T-cell (primary cell): ENCODE measurements at regions not wholly inside any gene's neighbourhood (a gene's known extent, or its start where the extent isn't known, plus 50 kb on each side); places are given as distances from the start of the nearest gene placed in this dataset.

ENCODE experiments used
- ATAC-seq, 4 experiments: fragments of 200-7000 bp in 3 of 4; fragments of 150-1000 bp in 1 of 4; cut with Tn5 transposase; replicated peaks in 1 of 4; 1 replicate in 3 of 4; 2 replicates in 1 of 4; pipeline ENCODE4 v1.10.0; 2021; ENCODE audit warnings: moderate library complexity in 3 of 4, mild to moderate bottlenecking in 2 of 4, moderate number of reproducible peaks in 1 of 4
- CTCF ChIA-PET, 2 donors: fragments of 300-600 bp; sonication (Branson Sonifier 250); formaldehyde crosslinking; loops; one replicate each; lab custom pipeline; 2022; ENCODE audit warnings: antibody characterized with exemption in 2 of 2; lab: Charles Lee
- POLR2A ChIA-PET, 2 donors: fragments of 300-600 bp; sonication (Branson Sonifier 250); formaldehyde crosslinking; loops; one replicate each; lab custom pipeline; 2022; ENCODE audit warnings: antibody characterized with exemption in 2 of 2; lab: Charles Lee
- DNase-seq, 35 experiments: peaks; one replicate each; pipeline versions ENCODE4 v3.0.0 to v3.0.0-alpha.2; 2013 to 2023
- H3K27ac ChIP-seq: one replicate; pipeline ENCODE4 v1.5.1; 2013; ENCODE audit warnings: low read length
- H3K27me3 ChIP-seq, 2 experiments: replicated peaks in 1 of 2; 1 replicate in 1 of 2; 2 replicates in 1 of 2; pipeline versions ENCODE4 v1.6.1 to v1.7.0; 2013; ENCODE audit warnings: low read length in 1 of 2, mixed read lengths in 1 of 2; ENCODE audit not compliant: control insufficient read depth in 2 of 2, insufficient read depth in 2 of 2; ENCODE audit errors: extremely low read depth in 1 of 2
- H3K36me3 ChIP-seq, 2 donors: 1 replicate in 1 of 2; 2 replicates in 1 of 2; pipeline versions ENCODE4 v1.6.1 to v1.7.0; 2013; ENCODE audit warnings: low read length in 1 of 2; ENCODE audit not compliant: control insufficient read depth in 2 of 2, insufficient read depth in 1 of 2; ENCODE audit errors: extremely low read depth in 1 of 2
- H3K4me1 ChIP-seq, 2 experiments: 1 replicate in 1 of 2; 2 replicates in 1 of 2; pipeline versions ENCODE4 v1.6.1 to v1.7.0; 2013; ENCODE audit warnings: low read length in 2 of 2, mixed read lengths in 1 of 2; ENCODE audit not compliant: insufficient read depth in 2 of 2, control insufficient read depth in 1 of 2; ENCODE audit errors: extremely low read depth in 1 of 2
- H3K4me3 ChIP-seq, 2 donors: 1 replicate in 1 of 2; 2 replicates in 1 of 2; pipeline versions ENCODE4 v1.5.1 to v1.7.0; 2013; ENCODE audit warnings: mild to moderate bottlenecking in 2 of 2, low read length in 1 of 2, moderate library complexity in 1 of 2; ENCODE audit not compliant: control insufficient read depth in 1 of 2; ENCODE audit errors: extremely low read depth in 1 of 2
- H3K9me3 ChIP-seq: 2 replicates; pipeline ENCODE4 v1.7.0; 2013
- H3K27ac Mint-ChIP-seq, 2 donors: one replicate each; pipeline ENCODE4 v1.8.0; 2020 to 2021; ENCODE audit warnings: mild to moderate bottlenecking in 2 of 2, mixed read lengths in 2 of 2
- H3K27me3 Mint-ChIP-seq, 2 donors: one replicate each; pipeline ENCODE4 v1.8.0; 2021 to 2022; ENCODE audit warnings: mixed read lengths in 2 of 2
- H3K36me3 Mint-ChIP-seq: one replicate; pipeline ENCODE4 v1.8.0; 2021; ENCODE audit warnings: mixed read lengths
- H3K4me1 Mint-ChIP-seq, 3 donors: one replicate each; pipeline ENCODE4 v1.8.0; 2020 to 2022; ENCODE audit warnings: mixed read lengths in 3 of 3, mild to moderate bottlenecking in 1 of 3
- H3K4me3 Mint-ChIP-seq, 3 donors: one replicate each; pipeline ENCODE4 v1.8.0; 2020 to 2022; ENCODE audit warnings: mild to moderate bottlenecking in 3 of 3, mixed read lengths in 3 of 3, moderate library complexity in 3 of 3
- H3K9me3 Mint-ChIP-seq, 3 donors: one replicate each; pipeline ENCODE4 v1.8.0; 2020 to 2022; ENCODE audit warnings: mixed read lengths in 3 of 3
- WGBS: methylation state at CpG from one replicate; pipeline ENCODE4 v1.1.5; 2013; ENCODE audit warnings: missing lambda C conversion rate; ENCODE audit not compliant: insufficient coverage; 5-methylcytosine and 5-hydroxymethylcytosine counted together

- Mint-ChIP-seq H3K36me3 (no peaks in the 10 kb centered on the region), H3K27ac (no peak overlapping the region), H3K4me3 (no peak overlapping the region), H3K9me3 (peaks cover 0 to 4% (median 0%) of the 10 kb centered on the region in 3 donors), H3K4me1 (no peaks in the 10 kb centered on the region), H3K27me3 (peaks cover 1% of the 10 kb centered on the region in 2 donors)
- no peak overlapping the region for H3K27ac ChIP-seq
- no peaks in the 10 kb centered on the region for H3K4me1 ChIP-seq
- POLR2A ChIA-PET = no interaction called here
- 100% methylated on average over 1 of the region's 1 CpG for WGBS
- DNase-seq (no peak), ATAC-seq (no peak)
- CTCF ChIA-PET = no interaction called here
- H3K9me3 ChIP-seq = no peaks in the 10 kb centered on the region
- H3K4me3 ChIP-seq = no peak overlapping the region
- no peaks in the 10 kb centered on the region for H3K27me3 ChIP-seq
- no peaks in the 10 kb centered on the region for H3K36me3 ChIP-seq
Measured at GRCh38 chr11:92510591-92510990, 286.0 kb downstream of the FAT3 start.

- Histone ChIP-seq H3K4me3 (no peak overlapping the region), H3K36me3 (no peaks in the 10 kb centered on the region), H3K4me1 (no peaks in the 10 kb centered on the region), H3K9me3 (no peaks in the 10 kb centered on the region), H3K27me3 (no peaks in the 10 kb centered on the region), H3K27ac (no peak overlapping the region)
- Mint-ChIP-seq H3K4me1 (no peaks in the 10 kb centered on the region), H3K27me3 (peaks cover 0 to 1% of the 10 kb centered on the region in 2 donors), H3K9me3 (peaks cover 2 to 6% (median 3%) of the 10 kb centered on the region in 3 donors), H3K27ac (no peak overlapping the region), H3K36me3 (no peaks in the 10 kb centered on the region), H3K4me3 (no peak overlapping the region)
- 80% methylated on average over 1 of the region's 1 CpG for WGBS
- ATAC-seq (no peak), DNase-seq (no peak)
- ChIA-PET CTCF (no interaction called here), POLR2A (no interaction called here)
Measured at GRCh38 chr11:92511522-92512203, 287.0 kb downstream of the FAT3 start.

GRCh38 chr11:92512204-92512569, 287.6 kb downstream of the FAT3 start:
- ChIA-PET POLR2A (no interaction called here), CTCF (no interaction called here)
- Mint-ChIP-seq H3K4me3 (no peak overlapping the region), H3K4me1 (no peaks in the 10 kb centered on the region), H3K36me3 (no peaks in the 10 kb centered on the region), H3K27me3 (peaks cover 0 to 1% of the 10 kb centered on the region in 2 donors), H3K9me3 (peaks cover 4 to 8% (median 5%) of the 10 kb centered on the region in 3 donors), H3K27ac (no peak overlapping the region)
- no peaks in the 10 kb centered on the region for H3K4me1 ChIP-seq
- no peaks in the 10 kb centered on the region for H3K27me3 ChIP-seq
- ATAC-seq = no peak
- H3K36me3 ChIP-seq = no peaks in the 10 kb centered on the region
- no peak for DNase-seq
- H3K27ac ChIP-seq = no peak overlapping the region
- no peaks in the 10 kb centered on the region for H3K9me3 ChIP-seq
- no peak overlapping the region for H3K4me3 ChIP-seq

- DNase-seq (no peak), ATAC-seq (no peak)
- Histone ChIP-seq H3K27me3 (no peaks in the 10 kb centered on the region), H3K27ac (no peak overlapping the region), H3K9me3 (no peaks in the 10 kb centered on the region), H3K4me3 (no peak overlapping the region), H3K36me3 (no peaks in the 10 kb centered on the region), H3K4me1 (no peaks in the 10 kb centered on the region)
- no peaks in the 10 kb centered on the region for H3K27me3 Mint-ChIP-seq
- no peak overlapping the region for H3K4me3 Mint-ChIP-seq
- no peaks in the 10 kb centered on the region for H3K36me3 Mint-ChIP-seq
- WGBS = no CpG with 5 or more reads among the region's 3 CpGs
- POLR2A ChIA-PET = no interaction called here
- H3K9me3 Mint-ChIP-seq = peaks cover 0 to 5% (median 0%) of the 10 kb centered on the region in 3 donors
- CTCF ChIA-PET = no interaction called here
- no peak overlapping the region for H3K27ac Mint-ChIP-seq
- H3K4me1 Mint-ChIP-seq = no peaks in the 10 kb centered on the region
Measured at GRCh38 chr11:92523611-92524010, 299.0 kb downstream of the FAT3 start.

- Histone ChIP-seq H3K27ac (no peak overlapping the region), H3K36me3 (no peaks in the 10 kb centered on the region), H3K4me1 (no peaks in the 10 kb centered on the region), H3K27me3 (no peaks in the 10 kb centered on the region), H3K4me3 (no peak overlapping the region), H3K9me3 (no peaks in the 10 kb centered on the region)
- ChIA-PET POLR2A (no interaction called here), CTCF (no interaction called here)
- ATAC-seq = no peak
- H3K4me3 Mint-ChIP-seq = no peak overlapping the region
- H3K27ac Mint-ChIP-seq = no peak overlapping the region
- H3K9me3 Mint-ChIP-seq = peaks cover 0 to 5% (median 0%) of the 10 kb centered on the region in 3 donors
- DNase-seq = no peak
- WGBS = 80% methylated on average over 1 of the region's 5 CpGs
- no peaks in the 10 kb centered on the region for H3K4me1 Mint-ChIP-seq
- H3K27me3 Mint-ChIP-seq = no peaks in the 10 kb centered on the region
- no peaks in the 10 kb centered on the region for H3K36me3 Mint-ChIP-seq
Measured at GRCh38 chr11:92524542-92524941, 299.9 kb downstream of the FAT3 start.

- no peaks in the 10 kb centered on the region for H3K27me3 ChIP-seq
- Mint-ChIP-seq H3K27ac (no peak overlapping the region), H3K36me3 (no peaks in the 10 kb centered on the region), H3K27me3 (no peaks in the 10 kb centered on the region), H3K4me3 (no peak overlapping the region), H3K4me1 (no peaks in the 10 kb centered on the region), H3K9me3 (peaks cover 0 to 5% (median 4%) of the 10 kb centered on the region in 3 donors)
- CTCF ChIA-PET = no interaction called here
- DNase-seq = no peak
- no peak for ATAC-seq
- no peaks in the 10 kb centered on the region for H3K4me1 ChIP-seq
- no peaks in the 10 kb centered on the region for H3K9me3 ChIP-seq
- H3K36me3 ChIP-seq = no peaks in the 10 kb centered on the region
- H3K4me3 ChIP-seq = no peak overlapping the region
- H3K27ac ChIP-seq = no peak overlapping the region
- POLR2A ChIA-PET = no interaction called here
Measured at GRCh38 chr11:92527467-92527866, 302.8 kb downstream of the FAT3 start.

GRCh38 chr11:92528001-92528400, 303.4 kb downstream of the FAT3 start:
- WGBS = 83% methylated on average over 1 of the region's 6 CpGs
- Mint-ChIP-seq H3K4me3 (no peak overlapping the region), H3K9me3 (peaks cover 0 to 4% (median 3%) of the 10 kb centered on the region in 3 donors), H3K27me3 (no peaks in the 10 kb centered on the region), H3K36me3 (no peaks in the 10 kb centered on the region), H3K27ac (no peak overlapping the region), H3K4me1 (no peaks in the 10 kb centered on the region)
- ATAC-seq (no peak), DNase-seq (no peak)
- POLR2A ChIA-PET = no interaction called here
- CTCF ChIA-PET = no interaction called here
- Histone ChIP-seq H3K27me3 (no peaks in the 10 kb centered on the region), H3K36me3 (no peaks in the 10 kb centered on the region), H3K4me3 (no peak overlapping the region), H3K9me3 (no peaks in the 10 kb centered on the region), H3K27ac (no peak overlapping the region), H3K4me1 (no peaks in the 10 kb centered on the region)
